Activated CD4-positive, alpha-beta T cell treated with anti-CD3 and anti-CD28 coated beads for 4 hours (primary cell): ENCODE measurements at regions not wholly inside any gene's neighbourhood (a gene's known extent, or its start where the extent isn't known, plus 50 kb on each side); places are given as distances from the start of the nearest gene placed in this dataset.

Source experiments
- DNase-seq, 2 donors: peaks; one replicate each; pipeline ENCODE4 v3.0.0-alpha.2; 2020

DNA sequence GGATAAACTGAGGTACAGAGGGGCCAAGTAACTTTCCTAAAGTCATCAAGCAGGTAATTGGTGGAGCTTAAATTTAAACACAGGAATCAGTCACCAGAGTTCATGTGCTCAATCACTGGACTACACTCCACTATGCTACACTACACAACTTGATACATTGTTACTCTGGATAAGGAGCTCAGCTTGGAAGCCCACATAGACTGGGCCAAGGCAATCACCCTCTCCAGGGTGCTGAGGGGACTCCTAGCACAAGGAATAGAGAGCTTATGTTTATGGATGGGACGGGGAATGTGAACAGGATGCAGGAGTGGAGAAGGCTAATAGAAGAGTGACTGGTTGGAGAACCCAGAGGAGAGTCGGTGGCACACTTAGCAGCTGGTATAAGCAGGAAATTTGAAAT lies 113.5 kb upstream of the NFIB start:
- no peak for DNase-seq

DNA sequence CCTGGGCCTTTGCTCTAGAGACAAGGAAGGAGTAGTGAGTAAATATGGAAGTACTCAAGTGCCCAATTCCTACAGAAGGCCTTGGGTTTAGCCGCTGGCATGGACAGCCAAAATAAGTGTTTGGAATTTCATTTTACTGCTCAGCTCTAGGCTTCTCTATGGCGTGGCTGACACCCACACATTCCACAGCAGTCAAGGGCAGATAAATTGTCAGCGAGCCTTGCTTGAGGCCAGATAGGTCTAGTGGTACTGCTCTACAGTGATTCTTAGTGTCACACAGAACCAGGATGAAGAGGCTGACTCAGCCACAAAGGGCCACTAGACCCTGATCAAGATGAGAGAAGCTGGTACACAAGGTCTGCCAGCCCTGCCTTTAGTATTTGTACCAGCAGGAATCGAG lies 111.0 kb upstream of the NFIB start:
- no peak for DNase-seq

- no peak for DNase-seq
Observed at GRCh38 chr9:14424289-14424688, 110.3 kb upstream of the NFIB start.

- no peak for DNase-seq
Observed at GRCh38 chr9:14423815-14424261, 109.9 kb upstream of the NFIB start.

GRCh38 chr9:14421291-14421690 lies 107.3 kb upstream of the NFIB start:
- no peak for DNase-seq

DNA sequence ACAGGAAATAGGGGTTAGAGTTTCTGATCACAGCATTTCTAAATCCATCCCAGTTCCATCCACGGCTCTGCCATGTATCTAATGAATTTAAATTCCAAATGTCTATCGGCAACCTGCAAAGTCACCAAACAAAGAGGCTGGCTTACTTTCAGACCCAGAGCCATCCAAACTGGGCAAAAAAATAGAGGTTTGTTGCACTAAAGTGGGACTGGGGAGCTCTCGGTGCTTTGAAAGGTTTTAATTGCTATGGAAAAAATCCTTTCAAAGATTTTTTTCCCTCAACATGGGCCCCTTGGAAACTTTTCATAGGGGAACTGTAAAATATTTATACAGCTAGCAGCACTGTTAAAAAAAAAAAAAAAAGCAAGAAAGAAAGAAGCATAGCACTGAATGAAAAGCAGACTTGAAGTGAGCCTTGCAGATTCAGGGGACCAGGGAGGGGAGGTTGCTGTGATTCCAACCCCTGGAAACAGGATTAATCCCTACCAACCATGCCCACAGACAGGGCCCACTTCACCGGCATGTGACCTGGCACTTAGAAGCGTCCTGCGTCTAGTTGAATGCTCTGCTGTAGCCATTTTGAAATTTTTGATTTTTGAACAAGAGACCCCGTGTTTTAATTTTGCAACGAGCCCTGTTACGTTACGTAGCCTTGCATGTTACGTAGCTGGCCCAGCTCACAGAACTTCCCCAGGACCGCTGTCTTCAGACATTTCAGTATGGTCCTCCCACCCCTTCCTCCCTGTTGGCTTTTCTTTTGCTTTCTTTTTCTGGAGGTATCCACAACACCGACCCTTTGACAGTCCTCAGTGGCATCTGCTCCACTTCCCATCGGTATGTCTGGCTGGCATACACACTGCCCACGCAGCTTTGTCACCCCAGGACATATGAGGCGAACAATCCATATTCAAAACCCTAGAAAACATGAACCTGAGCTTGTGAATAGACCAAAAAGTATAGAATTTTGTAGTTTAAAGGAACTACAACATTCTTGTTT lies 105.3 kb upstream of the NFIB start:
- no peak for DNase-seq

DNA sequence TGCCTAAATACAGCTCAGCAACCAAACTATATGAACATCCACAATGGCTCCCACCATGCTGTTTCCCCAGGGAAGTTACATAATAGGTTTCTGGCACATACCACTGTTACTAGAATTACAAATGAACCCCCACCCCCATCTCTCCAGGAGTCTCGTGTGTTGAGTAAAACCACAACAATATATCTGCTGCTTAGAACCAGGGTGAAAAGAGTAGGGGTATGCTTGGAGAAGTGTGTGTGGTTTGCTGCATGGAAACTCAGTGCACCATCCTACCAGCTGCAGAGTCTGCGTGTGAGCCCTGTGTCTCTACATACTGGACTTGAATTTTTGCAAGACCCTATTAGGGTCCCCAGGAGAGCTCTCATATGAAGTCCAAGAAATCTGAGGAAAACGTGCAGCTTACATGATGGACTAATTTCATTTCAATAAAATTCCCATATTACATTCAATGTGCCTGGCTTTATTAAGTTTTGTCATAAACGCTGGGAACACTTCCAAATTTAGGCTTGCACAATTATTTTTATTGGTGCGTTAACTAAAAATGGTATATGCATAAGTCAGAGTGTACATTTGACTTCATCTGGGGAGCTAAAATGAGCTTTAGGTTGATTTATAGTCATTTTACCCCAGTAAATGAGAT lies 104.5 kb upstream of the NFIB start:
- no peak for DNase-seq

DNA sequence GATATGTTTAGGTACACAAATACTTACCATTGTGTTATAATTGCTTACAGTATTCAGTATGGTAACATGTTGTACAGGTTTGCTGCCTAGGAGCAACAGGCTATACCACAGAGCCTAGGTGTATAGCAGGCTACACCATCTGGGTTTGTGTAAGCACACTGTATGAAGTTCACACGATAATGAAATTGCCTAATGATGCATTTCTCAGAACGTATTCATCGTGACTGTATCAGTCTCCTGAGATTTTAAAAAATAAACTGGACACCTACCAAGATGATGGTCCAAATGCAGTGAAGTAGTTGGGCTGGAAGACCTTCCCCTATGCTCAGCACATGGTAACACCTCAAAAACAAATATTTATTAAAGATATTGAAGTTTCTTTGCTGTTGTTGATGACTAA lies 103.3 kb upstream of the NFIB start:
- DNase-seq, result no peak

GRCh38 chr9:14415947-14416346 lies 102.0 kb upstream of the NFIB start:
- DNase-seq, result no peak

DNA sequence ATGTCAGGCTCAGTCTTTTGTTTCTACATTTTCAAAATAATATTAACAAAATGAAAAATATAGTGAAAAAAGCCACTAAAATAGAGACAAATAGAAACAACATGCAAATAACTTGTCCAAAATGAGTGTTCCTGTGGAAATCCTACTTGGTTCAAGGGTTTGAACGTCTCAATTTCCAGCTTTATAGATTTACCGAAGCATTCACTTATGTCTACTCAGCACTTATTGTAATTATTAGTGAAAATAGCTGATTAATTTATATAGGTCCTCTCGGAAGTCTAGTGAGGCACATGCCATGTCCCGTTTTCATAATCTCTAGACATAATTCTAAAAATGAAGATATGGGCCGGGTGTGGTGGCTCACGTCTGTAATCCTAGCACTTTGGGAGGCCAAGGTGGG lies 99.9 kb upstream of the NFIB start:
- no peak for DNase-seq

- DNase-seq, result no peak
Observed at GRCh38 chr9:14412775-14413174, 98.8 kb upstream of the NFIB start.

- DNase-seq, result no peak
Observed at GRCh38 chr9:14406463-14406862, 92.5 kb upstream of the NFIB start.

DNA sequence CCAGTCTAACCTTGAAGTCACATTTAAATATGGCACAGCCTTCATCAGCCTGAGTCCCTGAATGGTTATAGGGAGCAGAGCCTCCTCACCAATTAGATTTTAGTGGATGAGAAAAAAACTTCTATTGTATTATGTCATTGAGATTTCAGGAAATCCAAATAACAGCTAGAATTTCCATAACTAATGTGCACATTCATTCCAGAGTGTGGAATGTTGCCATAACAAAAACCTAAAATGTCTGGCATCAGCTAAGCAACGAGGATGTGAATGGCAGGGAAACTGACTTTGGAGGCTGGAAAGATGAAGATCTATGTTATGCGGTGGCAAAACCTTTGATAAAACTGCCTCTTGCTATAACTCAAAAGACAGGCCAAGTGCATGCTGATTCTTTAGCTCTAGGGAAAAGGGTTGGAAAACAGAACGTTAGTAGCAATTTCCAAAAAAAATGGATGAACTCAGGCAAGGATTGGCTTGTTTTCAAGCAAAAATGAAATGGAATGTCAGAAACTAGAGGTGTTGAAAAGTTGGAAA lies 91.3 kb upstream of the NFIB start:
- no peak for DNase-seq

DNA sequence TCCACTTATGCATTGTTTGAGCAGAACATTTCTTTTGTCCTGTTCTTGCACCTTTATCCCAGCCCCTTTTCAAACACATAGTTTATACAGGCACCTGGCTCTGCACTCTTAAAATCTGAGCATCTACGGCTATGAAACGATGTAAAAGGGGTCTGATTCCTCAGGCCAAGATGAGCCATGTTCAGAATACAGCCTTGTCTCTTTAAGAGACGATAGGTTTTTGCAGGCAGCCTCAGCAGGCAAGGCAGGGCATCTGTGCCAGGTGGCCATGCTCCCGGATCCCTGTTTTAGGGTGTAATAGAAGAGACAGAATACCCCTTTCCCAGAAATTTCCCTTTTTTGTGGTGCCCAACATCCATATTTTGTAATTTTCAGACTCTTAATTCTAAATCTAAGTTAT lies 89.1 kb upstream of the NFIB start:
- no peak for DNase-seq

GRCh38 chr9:14402583-14402982 lies 88.6 kb upstream of the NFIB start:
- no peak for DNase-seq

GRCh38 chr9:14401911-14402310 lies 88.0 kb upstream of the NFIB start:
- DNase-seq, result no peak

DNA sequence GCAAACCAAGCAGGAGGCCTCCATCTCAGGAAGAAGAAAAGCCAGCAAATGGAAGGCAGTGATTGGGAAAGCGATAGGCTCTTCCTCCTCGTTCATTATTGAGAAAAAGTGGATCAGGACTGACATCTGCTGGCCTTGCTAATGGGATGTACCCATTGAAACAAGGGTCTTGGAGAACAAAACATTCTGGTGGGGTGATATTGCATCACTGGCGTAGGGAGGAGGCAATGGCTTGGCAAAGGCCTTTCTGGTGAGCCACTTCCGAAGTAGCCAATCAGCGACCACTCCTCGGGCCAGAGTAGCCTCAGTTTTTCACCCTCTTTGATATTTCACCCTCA lies 86.7 kb upstream of the NFIB start:
- no peak for DNase-seq

GRCh38 chr9:14399756-14400657 lies 86.1 kb upstream of the NFIB start:
- DNase-seq, result no peak

GRCh38 chr9:14398473-14398872 lies 84.5 kb upstream of the NFIB start:
- no peak for DNase-seq

- no peak for DNase-seq
Observed at GRCh38 chr9:14396171-14396570, 82.2 kb upstream of the NFIB start.

GRCh38 chr9:14395317-14396082 lies 81.6 kb upstream of the NFIB start:
- no peak for DNase-seq

GRCh38 chr9:14393418-14393817 lies 79.5 kb upstream of the NFIB start:
- DNase-seq, result no peak
